ENCODE measurements at regions not wholly inside any gene's neighbourhood (a gene's known extent, or its start where the extent isn't known, plus 50 kb on each side); places are given as distances from the start of the nearest gene placed in this dataset.
"Not testable (repeated sequence)": the region's sequence is repeated elsewhere in the genome, so short reads cannot be mapped to it uniquely, and the experiment has no call there.

- H4K20me1 ChIP-seq (ENCODE audit: insufficient read depth) = no peaks in the 10 kb centered on the region
- peak overlapping the region; percentile 1 for H3K4me2 ChIP-seq (ENCODE audit: unreplicated experiment)
- peak; percentile 51 for DNase-seq
- TF ChIP-seq EZH2 (IDR thresholded peaks at IDR 0.05; ENCODE audit: insufficient read depth, poor library complexity, severe bottlenecking) (no peak), EZH2phosphoT487 (IDR thresholded peaks at IDR 0.05; ENCODE audit: insufficient read depth, low read depth) (no peak)
- no peaks in the 10 kb centered on the region for H3K9me2 ChIP-seq (ENCODE audit: insufficient read depth)
- no peaks in the 10 kb centered on the region for H3K36me3 ChIP-seq (ENCODE audit: low read depth)
- peaks cover 10% of the 10 kb centered on the region for H3K4me1 ChIP-seq (ENCODE audit: insufficient read depth)
- H3K79me2 ChIP-seq (ENCODE audit: insufficient read depth) = no peaks in the 10 kb centered on the region
- WGBS, 2 experiments (ENCODE audit: low coverage in 1 of 2, low lambda C conversion rate in 2 of 2, missing lambda C conversion rate in 2 of 2) = 46% methylated on average over 5 of the region's 5 CpGs
- H3K4me3 ChIP-seq = no peak overlapping the region
- no peak overlapping the region for H3K9ac ChIP-seq
- no peak overlapping the region for H3K27ac ChIP-seq
- in situ Hi-C loops (cut with MboI) = no loop called here
- H3F3A ChIP-seq (ENCODE audit: insufficient read depth) = peaks cover 11% of the 10 kb centered on the region
- H3K9me3 ChIP-seq (ENCODE audit: low read depth) = no peaks in the 10 kb centered on the region
- H2AFZ ChIP-seq = no peak overlapping the region
- no peaks in the 10 kb centered on the region for H3K27me3 ChIP-seq (replicated peaks; ENCODE audit: insufficient read depth)
These were observed 138.0 kb downstream of the SOX4 start for GRCh38 chr6:21731411-21732031.

GRCh38 chr6:21732032-21732730, 138.6 kb downstream of the SOX4 start:
- 93 to 95% methylated on average over 14 of the region's 14 CpGs for WGBS, 2 experiments (ENCODE audit: low coverage in 1 of 2, low lambda C conversion rate in 2 of 2, missing lambda C conversion rate in 2 of 2)
- H2AFZ ChIP-seq; H3K27ac ChIP-seq; in situ Hi-C loops (cut with MboI); H3K9me2 ChIP-seq (ENCODE audit: insufficient read depth); H4K20me1 ChIP-seq (ENCODE audit: insufficient read depth); H3K9me3 ChIP-seq (ENCODE audit: low read depth); DNase-seq; H3K9ac ChIP-seq; H3K79me2 ChIP-seq (ENCODE audit: insufficient read depth); H3K36me3 ChIP-seq (ENCODE audit: low read depth); H3K4me1 ChIP-seq (ENCODE audit: insufficient read depth); H3K27me3 ChIP-seq (replicated peaks; ENCODE audit: insufficient read depth); H3K4me3 ChIP-seq: not testable (repeated sequence)
- H3F3A ChIP-seq (ENCODE audit: insufficient read depth) = peaks cover 11% of the 10 kb centered on the region
- peak overlapping the region; percentile 1 for H3K4me2 ChIP-seq (ENCODE audit: unreplicated experiment)

GRCh38 chr6:21732731-21733130, 139.2 kb downstream of the SOX4 start:
- no peak for DNase-seq

GRCh38 chr6:21733311-21733710, 139.8 kb downstream of the SOX4 start:
- no peaks in the 10 kb centered on the region for H4K20me1 ChIP-seq (ENCODE audit: insufficient read depth)
- peaks cover 11% of the 10 kb centered on the region for H3F3A ChIP-seq (ENCODE audit: insufficient read depth)
- 91 to 95% methylated on average over 1 of the region's 1 CpG for WGBS, 2 experiments (ENCODE audit: low coverage in 1 of 2, low lambda C conversion rate in 2 of 2, missing lambda C conversion rate in 2 of 2)
- H3K4me1 ChIP-seq (ENCODE audit: insufficient read depth) = peaks cover 10% of the 10 kb centered on the region
- no peak overlapping the region for H3K9ac ChIP-seq
- no peak overlapping the region for H3K27ac ChIP-seq
- no peaks in the 10 kb centered on the region for H3K27me3 ChIP-seq (replicated peaks; ENCODE audit: insufficient read depth)
- H3K9me3 ChIP-seq (ENCODE audit: low read depth) = no peaks in the 10 kb centered on the region
- H3K9me2 ChIP-seq (ENCODE audit: insufficient read depth) = no peaks in the 10 kb centered on the region; the same call in 1 of the 2 replicates
- H2AFZ ChIP-seq = no peak overlapping the region
- no peak for TF ChIP-seq EZH2phosphoT487 (IDR thresholded peaks at IDR 0.05; ENCODE audit: insufficient read depth, low read depth)
- no peak for TF ChIP-seq EZH2 (IDR thresholded peaks at IDR 0.05; ENCODE audit: insufficient read depth, poor library complexity, severe bottlenecking)
- DNase-seq = no peak
- no peaks in the 10 kb centered on the region for H3K36me3 ChIP-seq (ENCODE audit: low read depth)
- H3K79me2 ChIP-seq (ENCODE audit: insufficient read depth) = no peaks in the 10 kb centered on the region
- H3K4me2 ChIP-seq (ENCODE audit: unreplicated experiment) = no peak overlapping the region
- in situ Hi-C loops (cut with MboI) = no loop called here
- no peak overlapping the region for H3K4me3 ChIP-seq

More at GRCh38 chr6:21732731-21733130, 139.2 kb downstream of the SOX4 start:
- no peaks in the 10 kb centered on the region; the same call in 1 of the 2 replicates for H3K9me2 ChIP-seq (ENCODE audit: insufficient read depth)
- H3K4me3 ChIP-seq = no peak overlapping the region
- no peaks in the 10 kb centered on the region for H3K79me2 ChIP-seq (ENCODE audit: insufficient read depth)
- H3F3A ChIP-seq (ENCODE audit: insufficient read depth) = peaks cover 11% of the 10 kb centered on the region
- H3K36me3 ChIP-seq (ENCODE audit: low read depth) = no peaks in the 10 kb centered on the region
- TF ChIP-seq EZH2phosphoT487 (IDR thresholded peaks at IDR 0.05; ENCODE audit: insufficient read depth, low read depth) (no peak), EZH2 (IDR thresholded peaks at IDR 0.05; ENCODE audit: insufficient read depth, poor library complexity, severe bottlenecking) (no peak)
- in situ Hi-C loops (cut with MboI) = no loop called here
- no peak overlapping the region for H3K4me2 ChIP-seq (ENCODE audit: unreplicated experiment)
- peaks cover 10% of the 10 kb centered on the region for H3K4me1 ChIP-seq (ENCODE audit: insufficient read depth)
- no peak overlapping the region for H2AFZ ChIP-seq
- H3K9ac ChIP-seq = no peak overlapping the region
- 97% methylated on average over 2 of the region's 2 CpGs for WGBS, 2 experiments (ENCODE audit: low coverage in 1 of 2, low lambda C conversion rate in 2 of 2, missing lambda C conversion rate in 2 of 2)
- no peak overlapping the region for H3K27ac ChIP-seq
- H4K20me1 ChIP-seq (ENCODE audit: insufficient read depth) = no peaks in the 10 kb centered on the region
- no peaks in the 10 kb centered on the region for H3K9me3 ChIP-seq (ENCODE audit: low read depth)
- H3K27me3 ChIP-seq (replicated peaks; ENCODE audit: insufficient read depth) = no peaks in the 10 kb centered on the region
